AG20443 (cell line): ENCODE measurements at regions not wholly inside any gene's neighbourhood (a gene's known extent, or its start where the extent isn't known, plus 50 kb on each side); places are given as distances from the start of the nearest gene placed in this dataset.

Experiments used
- DNase-seq: peaks from one replicate; pipeline ENCODE4 v3.0.0; 2012; ENCODE audit warnings: low spot score, mixed read lengths

DNA sequence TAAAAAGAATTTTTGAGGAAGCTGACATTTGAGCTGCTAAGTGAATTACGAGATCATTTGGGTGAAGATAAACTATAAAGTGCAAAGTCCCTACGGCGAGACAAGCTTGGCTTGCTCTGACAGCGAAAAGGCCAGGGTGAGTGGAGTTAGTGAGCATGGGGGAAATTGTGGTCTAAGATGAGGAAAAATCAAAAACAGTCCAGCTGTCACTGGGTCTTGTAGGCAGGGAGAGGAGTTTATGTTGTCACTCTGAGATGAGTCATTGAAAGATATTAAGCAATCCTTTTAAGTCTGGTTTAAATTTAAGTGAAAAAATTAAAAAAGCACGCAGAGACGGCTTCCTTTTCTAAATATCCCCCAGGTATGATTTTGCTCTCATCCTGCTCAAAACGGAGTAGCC is 601.9 kb downstream of the MRPL39 start:
- no peak for DNase-seq

DNA sequence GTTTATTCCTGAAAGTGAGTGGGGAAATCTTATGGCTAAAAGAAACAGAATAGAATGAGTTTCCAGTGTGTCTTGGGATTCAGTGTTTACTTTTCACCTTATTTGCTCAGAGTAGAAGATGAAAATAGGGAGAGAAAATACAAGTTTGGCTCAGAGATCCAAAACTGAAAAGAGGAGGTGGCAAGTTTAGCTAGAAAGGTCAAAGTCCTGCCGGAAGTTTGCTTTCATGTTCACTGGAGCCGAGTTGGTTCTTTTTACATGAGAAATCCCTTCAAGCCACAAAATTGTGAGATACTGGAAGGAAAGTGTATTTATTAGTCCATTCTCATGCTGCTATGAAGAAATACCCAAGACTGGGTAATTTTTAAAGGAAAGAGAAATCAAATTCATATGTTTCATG is 604.6 kb downstream of the MRPL39 start:
- DNase-seq = no peak

DNA sequence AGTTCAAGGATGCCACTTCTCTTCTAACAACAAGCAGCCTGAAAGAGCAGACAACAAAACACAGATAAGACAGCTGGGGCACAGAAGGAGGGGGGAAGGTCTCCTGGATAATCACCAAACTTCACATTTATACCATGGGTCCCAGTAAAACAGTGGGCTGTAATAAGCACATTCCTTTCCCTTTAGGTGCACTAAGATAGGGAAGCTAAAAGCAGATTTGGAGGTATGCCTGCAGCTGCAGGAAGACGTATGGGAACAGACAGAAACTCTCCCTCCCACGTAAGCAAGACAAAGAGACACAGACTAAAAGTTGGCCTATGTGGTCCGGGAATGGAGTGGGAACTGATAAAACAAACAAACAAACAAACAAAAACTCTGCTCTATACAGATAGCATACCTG is 612.1 kb downstream of the MRPL39 start:
- DNase-seq = no peak

DNA sequence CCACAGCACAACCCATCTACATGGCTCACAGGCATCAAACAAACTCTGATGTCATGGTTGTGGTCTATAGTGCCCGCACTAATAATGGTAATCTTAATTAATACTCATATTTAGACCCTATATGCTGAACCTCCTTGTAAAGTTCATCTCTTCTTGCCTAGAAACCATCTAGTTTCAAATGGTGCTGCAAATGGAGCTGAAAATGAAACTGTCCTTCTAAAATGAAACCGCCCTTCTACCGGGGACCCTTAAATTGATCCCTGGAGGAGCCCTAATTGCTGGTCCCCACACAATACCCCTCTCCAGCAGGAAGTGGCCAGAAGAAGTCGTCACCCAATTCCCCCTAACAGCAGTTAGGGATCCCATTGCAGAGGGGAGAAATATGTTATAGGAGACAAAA is 612.6 kb downstream of the MRPL39 start:
- no peak for DNase-seq

DNA sequence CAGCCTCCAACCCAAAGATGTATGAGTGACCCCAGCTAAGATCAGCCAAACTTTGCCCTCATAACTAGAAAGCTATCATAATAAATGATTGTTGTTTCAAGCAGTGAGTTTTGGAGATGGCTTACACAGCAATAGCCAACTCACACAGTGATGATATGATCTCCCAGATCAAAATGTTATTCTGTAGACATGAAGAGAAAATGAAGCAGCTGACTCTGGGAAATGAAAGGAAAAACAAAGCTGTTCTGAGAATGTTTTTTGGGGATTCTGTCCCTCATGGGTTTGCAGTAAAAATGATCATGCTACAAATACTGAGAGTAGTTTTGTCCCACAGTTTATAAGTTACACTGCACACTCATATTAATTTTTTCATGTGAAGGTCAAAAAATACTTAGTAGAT is 617.8 kb downstream of the MRPL39 start:
- DNase-seq = no peak

DNA sequence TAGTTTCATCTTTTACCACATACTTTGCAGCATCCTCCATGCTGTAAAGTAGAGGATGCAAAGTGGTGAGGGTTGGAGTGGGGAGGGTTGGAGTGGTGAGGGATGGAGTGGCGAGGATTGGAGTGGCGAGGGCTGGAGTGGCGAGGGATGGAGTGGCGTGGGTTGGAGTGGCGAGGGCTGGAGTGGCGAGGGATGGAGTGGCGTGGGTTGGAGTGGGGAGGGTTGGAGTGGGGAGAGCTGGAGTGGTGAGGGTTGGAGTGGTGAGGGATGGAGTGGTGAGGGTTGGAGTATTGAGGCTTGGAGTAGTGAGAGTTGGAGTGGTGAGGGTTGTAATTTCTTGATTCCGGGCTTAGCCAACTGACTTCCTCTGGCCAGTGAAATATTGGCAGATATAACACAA is 618.3 kb downstream of the MRPL39 start:
- no peak for DNase-seq

DNA sequence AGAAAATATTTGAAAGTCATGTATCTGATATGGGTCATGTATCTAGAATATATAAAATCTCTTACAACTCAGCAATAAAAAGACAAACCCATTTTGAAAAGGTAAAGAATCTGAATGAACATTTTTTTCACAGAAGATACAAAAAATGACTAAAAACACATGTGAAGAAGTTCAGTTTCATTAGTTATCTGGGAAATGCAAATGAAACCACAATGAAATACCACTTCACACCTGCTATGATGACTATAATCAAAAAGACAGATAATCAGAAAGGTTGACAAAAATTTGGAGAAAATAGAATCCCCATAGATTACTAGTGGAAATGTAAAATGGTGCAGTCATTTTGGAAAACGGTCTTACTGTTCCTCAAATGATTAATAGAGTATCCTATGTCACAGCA is 631.0 kb downstream of the MRPL39 start:
- no peak for DNase-seq

DNA sequence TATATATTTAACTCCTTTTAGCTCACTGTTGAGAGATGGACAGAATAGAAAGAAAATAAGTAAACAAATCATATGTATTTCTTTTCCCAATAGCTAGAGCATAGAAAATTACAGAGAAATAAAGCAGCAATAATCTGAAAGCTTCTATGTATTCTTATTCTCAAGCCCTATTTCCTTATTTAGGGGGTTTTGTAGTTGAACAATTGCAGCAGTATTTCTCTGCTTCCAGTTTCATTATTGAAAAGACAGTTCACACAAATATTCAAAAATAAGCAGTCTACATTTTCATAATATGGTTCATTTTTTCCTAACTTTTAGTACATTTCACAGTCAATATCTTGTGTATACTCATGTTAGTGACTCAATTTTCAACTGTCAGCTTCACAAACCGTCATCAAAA is 638.2 kb downstream of the MRPL39 start:
- DNase-seq = no peak

DNA sequence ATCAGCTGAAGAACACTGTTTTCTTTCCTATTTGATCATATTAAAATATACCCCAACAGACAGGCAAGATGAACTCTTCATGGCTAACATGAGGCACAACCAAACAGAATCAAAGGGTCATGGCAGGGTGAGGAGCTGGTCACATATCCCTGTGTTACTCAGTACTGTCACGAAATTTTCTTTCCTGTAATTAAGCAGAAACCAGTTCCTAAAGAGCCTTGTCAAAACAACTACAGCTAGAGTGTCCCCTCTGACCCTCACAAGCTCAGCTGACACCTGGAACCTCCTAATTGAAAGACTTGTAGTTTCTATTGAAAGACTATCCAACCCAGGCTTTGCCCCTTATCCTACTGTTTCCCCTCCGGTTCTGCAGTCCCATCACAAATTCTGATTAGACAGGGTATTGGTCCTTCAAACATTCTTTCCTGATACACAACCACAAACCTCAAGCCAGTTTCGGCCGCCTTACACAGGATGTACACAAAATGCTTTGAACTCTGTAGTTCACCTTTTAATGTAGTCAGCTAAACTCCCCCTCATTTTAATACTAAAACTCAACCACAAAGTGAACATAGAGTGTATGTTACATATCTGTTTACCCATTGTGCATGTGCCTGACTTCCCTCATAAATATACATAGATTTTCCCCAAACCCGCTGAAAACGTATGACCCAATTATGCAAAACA is 651.9 kb downstream of the MRPL39 start:
- no peak for DNase-seq

DNA sequence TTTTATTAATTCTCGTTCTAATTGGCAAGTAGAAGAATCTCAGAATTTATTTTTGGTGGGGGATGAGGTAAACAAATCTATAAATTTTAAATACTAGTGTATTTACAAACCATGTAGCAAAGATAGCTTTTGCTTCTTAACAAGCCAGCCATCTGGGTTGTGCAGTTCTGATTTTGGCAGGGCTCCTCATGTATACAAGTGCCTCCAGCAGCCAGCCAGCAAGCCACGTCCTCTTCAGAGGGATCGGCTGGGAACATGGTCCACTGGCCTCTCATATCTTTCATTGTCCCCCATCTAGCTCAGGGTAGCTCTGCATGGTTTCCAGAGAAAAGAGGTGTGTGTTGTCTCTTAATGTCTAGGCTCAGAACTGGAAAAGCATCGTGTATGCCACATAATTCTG is 659.1 kb downstream of the MRPL39 start:
- no peak for DNase-seq

DNA sequence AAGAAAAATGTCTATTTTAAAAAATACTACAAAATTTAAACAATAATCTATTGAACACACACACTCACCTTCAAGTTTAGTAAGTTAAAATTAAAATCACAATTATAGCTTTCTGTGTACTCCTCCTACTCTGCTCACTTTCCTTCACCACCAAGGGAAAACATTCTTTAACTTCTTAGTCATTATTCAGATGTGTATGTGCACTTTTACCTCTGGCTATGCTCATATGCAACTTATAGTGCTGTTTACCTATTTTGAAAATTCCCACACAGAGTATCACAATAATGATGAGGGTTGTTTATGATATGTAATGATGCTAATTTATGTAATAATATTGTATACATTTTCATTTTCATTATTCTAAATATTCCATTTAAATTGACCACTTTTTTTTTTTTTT is 661.4 kb downstream of the MRPL39 start:
- no peak for DNase-seq

DNA sequence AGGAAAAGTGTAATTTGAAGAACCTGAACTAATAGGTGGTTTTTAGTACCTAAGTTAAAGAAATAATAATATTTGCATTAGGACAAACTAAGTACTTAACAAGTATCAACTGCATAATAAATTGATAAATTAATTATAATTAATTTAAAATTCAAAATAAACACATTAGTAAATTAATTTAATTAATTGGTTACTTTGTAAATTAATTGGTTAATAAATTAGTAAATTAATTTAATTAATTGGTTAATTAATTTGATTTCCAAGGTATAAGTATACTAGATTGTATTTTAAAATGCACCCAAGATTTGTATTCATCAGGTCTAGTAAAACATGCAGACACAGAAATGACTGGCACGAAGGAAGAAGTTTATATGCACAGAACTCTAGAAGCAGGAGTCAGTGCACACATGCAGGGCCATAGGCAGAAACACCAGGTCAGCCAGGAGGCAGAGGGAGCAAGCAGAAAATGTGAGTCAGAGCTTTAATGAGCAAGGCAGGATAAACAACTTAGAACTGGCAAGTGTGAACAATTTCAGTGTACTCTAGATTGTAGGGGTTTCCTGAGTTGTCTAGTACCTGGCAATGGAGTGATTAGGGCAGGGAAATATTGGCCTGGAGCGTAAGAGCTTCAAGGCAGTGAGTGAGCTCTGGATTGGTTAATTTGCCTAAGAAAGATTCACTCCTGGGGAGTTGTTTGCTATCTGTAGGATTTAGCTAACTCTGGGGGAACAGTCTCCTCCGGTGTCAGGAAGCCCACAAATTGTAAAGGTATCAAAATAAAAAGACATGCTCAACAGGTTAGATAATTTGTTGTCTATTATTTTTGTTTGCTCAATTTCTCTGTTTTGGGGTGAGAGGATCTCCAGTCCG is 665.7 kb downstream of the MRPL39 start:
- DNase-seq = no peak

DNA sequence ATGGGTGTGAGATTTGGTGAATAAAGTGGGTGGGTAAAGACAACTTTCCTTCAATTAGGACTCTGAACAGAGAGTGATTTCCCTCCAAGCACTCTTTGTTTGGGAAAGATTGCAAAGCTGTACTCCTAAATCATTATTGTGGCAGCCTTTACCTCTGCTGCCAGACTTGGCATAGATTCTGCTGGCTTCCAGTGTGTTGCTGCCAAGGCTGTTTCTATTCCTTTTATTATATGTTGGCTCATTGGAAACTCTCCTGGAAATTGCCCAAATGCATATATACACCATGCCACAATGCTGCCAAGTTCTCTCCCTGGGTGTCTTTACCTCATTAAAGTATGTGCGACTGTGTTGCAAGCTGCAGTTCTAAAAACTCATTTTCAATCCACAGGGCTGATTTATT is 668.0 kb downstream of the MRPL39 start:
- DNase-seq = no peak

DNA sequence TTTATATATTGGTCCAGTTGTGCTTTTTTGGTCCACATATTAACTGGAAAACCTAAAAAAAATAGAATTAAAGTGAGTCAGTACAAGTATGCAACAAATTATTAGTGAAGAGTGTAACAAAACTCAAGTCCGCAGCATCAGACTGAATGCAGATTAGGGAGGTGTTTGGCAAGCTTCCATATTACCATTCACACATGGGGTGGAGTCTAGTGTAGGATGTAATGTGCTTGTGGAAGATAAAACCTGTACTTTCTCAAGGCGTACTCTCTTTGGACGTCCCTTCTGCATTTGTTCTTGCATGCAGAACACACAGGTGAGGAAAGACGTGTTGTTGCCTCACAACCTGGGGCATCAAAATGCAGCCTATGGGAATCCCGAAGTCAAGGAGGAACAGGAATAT is 668.7 kb downstream of the MRPL39 start:
- DNase-seq = no peak

DNA sequence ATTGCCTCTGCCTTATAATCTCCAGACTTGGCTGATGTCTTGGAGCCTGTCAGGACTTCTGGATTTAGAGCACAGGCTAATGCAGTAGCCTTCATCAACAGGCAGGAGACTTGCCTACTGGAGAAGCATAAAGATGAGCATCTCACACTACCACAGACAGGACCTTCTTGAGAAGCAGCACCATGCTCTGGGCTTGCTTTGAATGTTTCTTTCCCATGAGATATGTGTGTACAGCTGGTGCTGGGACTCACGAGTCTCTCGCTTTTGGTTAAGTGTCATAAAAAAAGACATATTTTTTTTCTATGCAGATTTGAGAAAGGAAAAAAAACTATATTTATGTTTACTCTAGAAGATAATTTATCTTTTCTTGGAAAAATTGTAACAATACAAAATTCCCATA is 671.3 kb downstream of the MRPL39 start:
- DNase-seq = no peak

DNA sequence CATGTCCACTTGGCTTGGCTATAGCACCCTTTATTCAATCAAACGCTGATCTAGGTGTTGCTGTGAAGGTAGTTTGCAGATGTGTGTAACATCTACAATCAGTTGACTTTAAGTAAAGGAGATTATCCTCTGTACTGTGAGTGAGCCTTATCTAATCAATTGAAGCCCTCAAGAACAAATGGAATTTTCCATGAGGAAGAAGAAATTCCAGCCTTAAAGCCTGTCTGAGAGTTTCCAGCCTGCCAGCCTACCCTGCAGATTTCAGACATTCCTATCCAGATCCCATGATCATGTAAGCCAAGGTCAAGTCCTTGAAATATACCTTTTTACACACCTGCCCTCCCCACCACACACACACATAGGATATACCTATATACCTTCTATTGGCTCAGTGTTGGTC is 696.7 kb downstream of the MRPL39 start:
- DNase-seq = no peak

DNA sequence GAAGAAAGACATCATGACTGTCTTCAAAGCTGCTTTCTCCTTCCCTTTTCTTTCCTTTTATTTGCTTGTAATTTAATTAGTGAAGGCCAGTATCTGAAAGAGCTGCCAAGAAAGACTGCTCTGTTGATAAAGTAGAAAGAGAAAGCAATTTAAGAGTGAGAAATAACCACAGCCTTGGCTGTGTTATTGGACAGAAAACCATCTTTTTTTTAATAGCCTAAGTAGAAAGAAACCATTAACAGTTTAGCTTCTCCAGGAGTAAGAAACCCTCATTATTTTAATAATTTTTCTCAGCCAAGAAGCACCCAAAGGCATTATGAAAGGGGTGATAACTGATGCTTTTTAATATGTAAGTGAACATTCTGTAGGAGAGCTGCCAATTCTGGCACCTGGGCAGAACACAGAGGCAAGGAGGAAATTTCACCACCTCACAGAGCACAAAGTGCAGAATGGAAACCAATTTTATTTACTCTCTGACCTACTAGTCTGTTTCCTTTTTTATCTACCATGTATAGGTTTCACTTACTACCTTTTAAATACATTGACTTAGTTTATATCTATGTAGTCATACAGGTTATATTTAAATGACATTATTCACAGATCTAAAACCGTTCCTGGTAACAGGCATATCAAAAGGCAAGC is 703.2 kb downstream of the MRPL39 start:
- no peak for DNase-seq

DNA sequence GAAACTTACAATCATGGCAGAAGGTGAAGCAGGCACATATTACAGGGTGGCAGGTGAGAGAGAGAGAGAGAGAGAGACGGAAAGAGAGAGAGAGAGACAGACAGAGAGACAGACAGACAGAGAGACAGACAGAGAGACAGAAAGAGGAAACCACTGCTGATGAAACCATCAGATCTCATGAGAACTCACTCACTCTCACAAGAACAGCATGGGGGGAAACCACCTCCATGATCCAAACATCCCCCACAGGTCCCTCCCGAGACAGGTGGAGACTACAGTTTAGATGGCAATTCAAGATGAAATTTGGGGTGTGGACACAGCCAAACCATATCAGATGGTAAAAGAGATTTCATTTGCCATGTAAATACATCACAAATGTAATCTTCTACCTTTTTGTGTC is 708.1 kb downstream of the MRPL39 start:
- DNase-seq = no peak

DNA sequence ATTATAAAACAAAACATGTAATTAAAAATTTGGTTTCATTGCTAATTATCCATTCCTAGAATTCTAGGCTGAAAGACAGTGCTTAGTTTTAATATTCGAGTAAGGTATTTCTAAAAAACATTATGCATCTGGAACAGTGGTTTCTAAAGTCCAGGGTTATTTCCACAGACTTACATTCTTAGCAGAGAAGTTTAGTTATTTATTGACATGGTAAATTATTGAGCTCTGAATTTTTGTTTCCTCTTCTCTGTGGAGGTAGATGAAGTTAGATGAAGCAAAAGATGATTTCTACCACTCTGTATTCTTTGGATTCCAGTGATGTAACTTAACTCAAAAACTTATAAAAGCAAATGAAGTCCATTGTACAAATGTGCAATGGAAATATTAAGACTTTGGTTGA is 709.4 kb downstream of the MRPL39 start:
- no peak for DNase-seq

DNA sequence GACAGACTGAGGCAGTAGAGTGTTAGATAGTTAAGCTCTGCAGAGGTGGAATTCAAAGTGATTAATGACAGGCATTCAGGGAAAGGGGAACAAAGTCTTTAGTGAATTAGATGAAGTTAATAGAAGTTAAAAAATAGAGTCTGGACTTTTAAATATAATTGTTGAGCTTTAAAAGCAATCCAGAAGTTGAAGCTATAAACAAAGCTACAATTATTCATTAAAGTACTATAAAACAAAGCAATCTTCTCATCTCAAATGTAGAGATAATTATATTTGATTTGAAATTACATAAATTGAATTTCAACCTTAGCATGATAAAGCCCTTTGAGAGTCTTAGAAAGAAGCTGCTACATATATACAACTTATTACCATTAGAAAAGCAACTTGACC is 710.6 kb downstream of the MRPL39 start:
- no peak for DNase-seq

DNA sequence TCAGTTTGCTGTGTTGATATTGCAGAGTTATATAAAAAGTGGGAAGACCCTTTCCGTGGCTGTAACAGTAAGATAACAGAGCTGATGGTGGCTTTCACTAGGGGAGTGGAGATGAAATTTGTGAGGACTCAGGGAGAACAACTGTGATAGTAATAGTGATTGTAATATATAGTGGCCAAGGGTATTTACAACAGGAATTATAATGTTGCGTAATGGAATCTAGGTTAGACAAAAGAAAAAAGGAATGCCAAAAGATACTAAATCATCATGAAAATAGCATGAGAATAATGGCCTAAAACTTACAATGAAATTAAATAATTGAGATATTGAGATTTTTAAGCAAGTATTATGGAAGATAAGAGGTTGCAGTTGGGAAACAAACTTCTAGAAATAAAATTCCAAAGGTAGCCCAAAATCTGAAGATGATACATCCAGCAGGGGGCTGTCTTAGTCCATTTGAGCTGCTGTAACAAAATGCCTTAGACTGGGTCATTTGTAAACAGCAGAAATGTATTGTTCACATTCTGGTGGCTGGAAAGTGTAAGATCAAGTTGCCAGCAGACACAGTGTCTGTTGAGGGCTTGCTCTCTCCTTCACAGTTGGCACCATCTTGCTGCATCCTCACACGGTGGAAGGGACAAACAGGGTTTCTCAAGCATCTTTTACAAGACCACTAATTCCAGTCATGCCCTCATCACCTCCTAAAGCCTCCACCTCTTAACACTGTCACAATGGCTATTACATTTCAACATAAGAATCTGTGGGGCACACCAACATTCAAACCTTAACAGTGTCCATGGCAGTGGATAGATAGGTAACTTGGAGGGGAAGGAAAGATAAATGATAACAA is 711.2 kb downstream of the MRPL39 start:
- DNase-seq = no peak

DNA sequence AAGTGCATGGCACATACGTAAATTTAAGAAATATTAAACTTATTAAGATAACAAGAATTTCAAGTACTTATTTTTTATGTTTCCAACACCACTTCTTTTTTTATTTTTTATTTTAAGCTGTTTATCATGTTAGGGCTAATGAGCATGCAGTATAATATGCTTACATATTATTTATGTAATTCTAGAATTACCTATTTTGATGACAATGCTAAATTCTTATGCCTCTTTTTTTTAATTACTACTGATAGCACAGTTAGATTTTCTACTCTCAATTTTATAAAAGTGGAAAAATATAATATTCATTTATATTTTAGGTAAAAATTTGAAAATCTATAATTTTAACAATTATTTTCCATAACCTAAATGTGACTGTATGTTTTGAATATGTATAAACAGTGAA is 713.0 kb downstream of the MRPL39 start:
- DNase-seq = no peak
